HG03175 (cell line): ENCODE measurements at regions not wholly inside any gene's neighbourhood (a gene's known extent, or its start where the extent isn't known, plus 50 kb on each side); places are given as distances from the start of the nearest gene placed in this dataset.
"Not testable (repeated sequence)": the region's sequence is repeated elsewhere in the genome, so short reads cannot be mapped to it uniquely, and the experiment has no call there.

Experiments used
- ATAC-seq: cut with Tn5 transposase; IDR thresholded peaks from one replicate; pipeline ENCODE4 v1.9.1; 2021; ENCODE audit warnings: mild to moderate bottlenecking, moderate library complexity; ENCODE audit not compliant: unreplicated experiment

GRCh38 chr4:184335520-184335919 is 117.8 kb upstream of the ENPP6 start:
- no peak for ATAC-seq

GRCh38 chr4:184333446-184333845 is 115.8 kb upstream of the ENPP6 start:
- not testable (repeated sequence) for ATAC-seq

GRCh38 chr4:184331268-184331995 is 113.8 kb upstream of the ENPP6 start:
- ATAC-seq, result no peak

GRCh38 chr4:184330517-184331094 is 112.9 kb upstream of the ENPP6 start:
- not testable (repeated sequence) for ATAC-seq

- ATAC-seq, result peak; percentile 78
Measured at GRCh38 chr4:184329659-184330400, 112.2 kb upstream of the ENPP6 start.

GRCh38 chr4:184329235-184329634 is 111.6 kb upstream of the ENPP6 start:
- no peak for ATAC-seq

GRCh38 chr4:184328022-184328736 is 110.5 kb upstream of the ENPP6 start:
- ATAC-seq, result peak; percentile 57

GRCh38 chr4:184324939-184325477 is 107.3 kb upstream of the ENPP6 start:
- ATAC-seq, result no peak

- no peak for ATAC-seq
Measured at GRCh38 chr4:184322328-184323025, 104.8 kb upstream of the ENPP6 start.

GRCh38 chr4:184320631-184321030 is 103.0 kb upstream of the ENPP6 start:
- ATAC-seq, result no peak

- ATAC-seq, result no peak
Measured at GRCh38 chr4:184318852-184319251, 101.2 kb upstream of the ENPP6 start.

GRCh38 chr4:184317234-184317918 is 99.7 kb upstream of the ENPP6 start:
- ATAC-seq, result no peak

GRCh38 chr4:184316821-184317220 is 99.1 kb upstream of the ENPP6 start:
- ATAC-seq, result no peak

GRCh38 chr4:184315675-184316359 is 98.1 kb upstream of the ENPP6 start:
- no peak for ATAC-seq

GRCh38 chr4:184313702-184314659 is 96.3 kb upstream of the ENPP6 start:
- peak; percentile 78 for ATAC-seq

- no peak for ATAC-seq
Measured at GRCh38 chr4:184313058-184313581, 95.4 kb upstream of the ENPP6 start.

GRCh38 chr4:184312126-184312525 is 94.5 kb upstream of the ENPP6 start:
- no peak for ATAC-seq
